ENCODE measurements at regions not wholly inside any gene's neighbourhood (a gene's known extent, or its start where the extent isn't known, plus 50 kb on each side); places are given as distances from the start of the nearest gene placed in this dataset.

- H3K4me1 ChIP-seq (ENCODE audit: control insufficient read depth in 2 of 3, insufficient read depth in 2 of 3, low read depth in 1 of 3, low read length in 3 of 3) = no peaks in the 10 kb centered on the region
- H3K9ac ChIP-seq (ENCODE audit: low read length in 3 of 3) = no peak overlapping the region
- no peak for FAIRE-seq
- H3K4me3 ChIP-seq (ENCODE audit: low read length in 3 of 3) = no peak overlapping the region
- no peak overlapping the region for H3K27ac ChIP-seq (ENCODE audit: low read depth in 2 of 2, low read length in 2 of 2)
- intact Hi-C loops (cut with DNase I) = no loop called here
- no peak for DNase-seq
- no peaks in the 10 kb centered on the region for H3K9me3 ChIP-seq (ENCODE audit: control insufficient read depth in 2 of 3, insufficient read depth in 1 of 3, low read length in 3 of 3)
- TF ChIP-seq CTCF (IDR thresholded peaks at IDR 0.05; ENCODE audit: borderline replicate concordance, extremely low read depth, insufficient read depth) = no peak
- no peaks in the 10 kb centered on the region for H3K27me3 ChIP-seq (ENCODE audit: control insufficient read depth, insufficient read depth, low read length)
- H3K36me3 ChIP-seq (ENCODE audit: control insufficient read depth in 2 of 3, insufficient read depth in 3 of 3, low read length in 3 of 3) = no peaks in the 10 kb centered on the region
These were observed 1526.4 kb upstream of the NUDT12 start for GRCh38 chr5:105088961-105089360.

DNA sequence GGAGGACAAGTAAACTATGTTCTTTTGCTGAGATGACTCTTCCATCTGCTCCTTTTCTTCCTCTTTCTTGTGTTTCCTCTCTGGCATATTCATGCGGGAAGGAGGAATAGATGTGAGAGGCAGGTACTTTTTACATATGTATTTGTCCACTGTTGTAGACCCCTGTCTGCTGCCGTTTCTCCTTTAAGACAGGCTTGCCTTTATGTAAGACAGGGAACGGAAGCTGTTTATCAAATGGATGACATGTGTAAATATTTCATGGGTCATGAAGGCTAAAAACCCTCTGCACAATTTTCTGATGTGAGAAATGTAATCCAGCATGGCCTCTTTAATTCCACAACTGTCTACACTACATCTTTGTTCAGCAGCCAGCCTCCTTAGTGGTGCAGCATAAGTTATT is 1525.5 kb upstream of the NUDT12 start:
- FAIRE-seq (no peak), DNase-seq (peak in 1 of 5 donors; percentile 9)
- no peak overlapping the region for H3K9ac ChIP-seq (ENCODE audit: low read length in 3 of 3)
- H3K36me3 ChIP-seq (ENCODE audit: control insufficient read depth in 2 of 3, insufficient read depth in 3 of 3, low read length in 3 of 3) = no peaks in the 10 kb centered on the region
- no peak for TF ChIP-seq CTCF (IDR thresholded peaks at IDR 0.05; ENCODE audit: borderline replicate concordance, extremely low read depth, insufficient read depth)
- no peaks in the 10 kb centered on the region for H3K4me1 ChIP-seq (ENCODE audit: control insufficient read depth in 2 of 3, insufficient read depth in 2 of 3, low read depth in 1 of 3, low read length in 3 of 3)
- H3K9me3 ChIP-seq (ENCODE audit: control insufficient read depth in 2 of 3, insufficient read depth in 1 of 3, low read length in 3 of 3) = no peaks in the 10 kb centered on the region
- H3K4me3 ChIP-seq (ENCODE audit: low read length in 3 of 3) = no peak overlapping the region
- no peaks in the 10 kb centered on the region for H3K27me3 ChIP-seq (ENCODE audit: control insufficient read depth, insufficient read depth, low read length)
- H3K27ac ChIP-seq (ENCODE audit: low read depth in 2 of 2, low read length in 2 of 2) = no peak overlapping the region
- intact Hi-C loops (cut with DNase I) = no loop called here

DNA sequence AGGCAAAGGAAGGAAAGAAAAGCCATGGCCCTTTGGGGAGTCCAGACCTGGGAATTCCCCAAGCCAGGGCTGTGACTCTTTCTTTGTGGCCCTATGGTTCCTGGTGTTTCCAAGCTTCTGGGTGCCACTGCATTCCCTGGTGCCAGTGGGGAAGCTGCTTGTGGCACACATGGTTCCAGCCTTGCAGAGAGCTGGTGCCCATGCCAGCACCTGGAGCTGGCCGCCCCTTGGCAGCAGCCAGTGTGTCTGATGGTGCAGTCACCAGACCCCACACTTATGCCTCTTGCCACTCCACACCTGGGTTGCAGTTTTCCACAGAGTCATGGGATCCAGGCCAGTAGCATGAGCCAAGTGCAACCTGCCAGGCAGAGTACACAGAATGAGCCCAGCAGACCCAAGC is 1495.3 kb upstream of the NUDT12 start:
- Histone ChIP-seq H3K9me3 (ENCODE audit: control insufficient read depth in 2 of 3, insufficient read depth in 1 of 3, low read length in 3 of 3) (no peaks in the 10 kb centered on the region), H3K4me1 (ENCODE audit: control insufficient read depth in 2 of 3, insufficient read depth in 2 of 3, low read depth in 1 of 3, low read length in 3 of 3) (no peaks in the 10 kb centered on the region), H3K4me3 (ENCODE audit: low read length in 3 of 3) (no peak overlapping the region), H3K27me3 (ENCODE audit: control insufficient read depth, insufficient read depth, low read length) (no peaks in the 10 kb centered on the region), H3K36me3 (ENCODE audit: control insufficient read depth in 2 of 3, insufficient read depth in 3 of 3, low read length in 3 of 3) (no peaks in the 10 kb centered on the region), H3K27ac (ENCODE audit: low read depth in 2 of 2, low read length in 2 of 2) (no peak overlapping the region), H3K9ac (ENCODE audit: low read length in 3 of 3) (no peak overlapping the region)
- TF ChIP-seq CTCF (IDR thresholded peaks at IDR 0.05; ENCODE audit: borderline replicate concordance, extremely low read depth, insufficient read depth) = no peak
- intact Hi-C loops (cut with DNase I) = no loop called here
- DNase-seq = no peak
- no peak for FAIRE-seq

- intact Hi-C loops (cut with DNase I) = no loop called here
- no peak for FAIRE-seq
These were observed 1494.4 kb upstream of the NUDT12 start for GRCh38 chr5:105057001-105057436.

More at GRCh38 chr5:105057001-105057436, 1494.4 kb upstream of the NUDT12 start:
- H3K4me1 ChIP-seq (ENCODE audit: control insufficient read depth in 2 of 3, insufficient read depth in 2 of 3, low read depth in 1 of 3, low read length in 3 of 3) = no peaks in the 10 kb centered on the region
- no peak overlapping the region for H3K27ac ChIP-seq (ENCODE audit: low read depth in 2 of 2, low read length in 2 of 2)
- no peak overlapping the region for H3K4me3 ChIP-seq (ENCODE audit: low read length in 3 of 3)
- H3K9me3 ChIP-seq (ENCODE audit: control insufficient read depth in 2 of 3, insufficient read depth in 1 of 3, low read length in 3 of 3) = no peaks in the 10 kb centered on the region
- no peaks in the 10 kb centered on the region for H3K36me3 ChIP-seq (ENCODE audit: control insufficient read depth in 2 of 3, insufficient read depth in 3 of 3, low read length in 3 of 3)
- TF ChIP-seq CTCF (IDR thresholded peaks at IDR 0.05; ENCODE audit: borderline replicate concordance, extremely low read depth, insufficient read depth) = no peak
- H3K9ac ChIP-seq (ENCODE audit: low read length in 3 of 3) = no peak overlapping the region
- H3K27me3 ChIP-seq (ENCODE audit: control insufficient read depth, insufficient read depth, low read length) = no peaks in the 10 kb centered on the region
- peak in 1 of 5 donors; percentile 53 for DNase-seq
